Right cardiac atrium (tissue), 5 donors: ENCODE measurements at regions not wholly inside any gene's neighbourhood (a gene's known extent, or its start where the extent isn't known, plus 50 kb on each side); places are given as distances from the start of the nearest gene placed in this dataset.
A peak's percentile ranks its signal among the peaks of the same experiment; 100 is the strongest.

Experiments
- ATAC-seq, 2 donors: fragments of 200-7000 bp; cut with Tn5 transposase; one replicate each; pipeline versions ENCODE4 v1.8.0 to v1.9.1; 2020; ENCODE audit warnings: moderate library complexity in 2 of 2, mild to moderate bottlenecking in 1 of 2
- DNase-seq, 3 donors: peaks; one replicate each; pipeline ENCODE4 v3.0.0-alpha.2; 2020
- H3K27ac ChIP-seq: one replicate; pipeline ENCODE4 v1.5.1; 2013; ENCODE audit warnings: mild to moderate bottlenecking, low read length, control low read depth, moderate library complexity
- H3K27me3 ChIP-seq: one replicate; pipeline ENCODE4 v1.6.1; 2013; ENCODE audit not compliant: control insufficient read depth, insufficient read depth
- H3K4me1 ChIP-seq: one replicate; pipeline ENCODE4 v1.6.1; 2013; ENCODE audit warnings: low read length; ENCODE audit not compliant: control insufficient read depth, insufficient read depth
- H3K4me3 ChIP-seq: one replicate; pipeline ENCODE4 v1.5.1; 2013; ENCODE audit warnings: low read length, control low read depth
- H3K9me3 ChIP-seq: one replicate; pipeline ENCODE4 v1.6.1; 2013; ENCODE audit warnings: low read length; ENCODE audit not compliant: control insufficient read depth
- WGBS: extraction: QIAGEN DNeasy Blood & Tissue Kit; methylation state at CpG from one replicate; pipeline ENCODE4 v1.1.7; 2013; 5-methylcytosine and 5-hydroxymethylcytosine counted together
- intact Hi-C, 4 donors: fragments of 100-400 bp; cut with DNase I; formaldehyde crosslinking; loops; one replicate each; pipeline versions ENCODE4 v1.11.0 to v1.14.0; 2022 to 2023
- donor health status: healthy with polysubstance abuse.
- donor health status: DM: no; HTN: yes; CAD: no.
- donor health status: DM: no; HTN: no; CAD: no.
- donor health status: DM: no; HTN: yes; CAD: no; lungs with severe emphysema.
- donor health status: DM: yes; HTN: yes; CAD: no.

- Histone ChIP-seq H3K27me3 (no peaks in the 10 kb centered on the region), H3K4me3 (no peak overlapping the region), H3K9me3 (no peaks in the 10 kb centered on the region), H3K27ac (no peak overlapping the region), H3K4me1 (no peaks in the 10 kb centered on the region)
- ATAC-seq, result no peak
- intact Hi-C loops, result loop anchor here in 1 of 4 donors (5.0 to 10.0 kb wide), 2 partner anchors 377 to 875 kb away; partner anchors contain the start of gene SGCD
- DNase-seq, result no peak
- WGBS, result 83% methylated on average over 4 of the region's 4 CpGs
These were observed 379.4 kb upstream of the SGCD start for GRCh38 chr5:155947394-155948062.

GRCh38 chr5:155948576-155948975 is 378.4 kb upstream of the SGCD start:
- Histone ChIP-seq H3K27me3 (no peaks in the 10 kb centered on the region), H3K9me3 (no peaks in the 10 kb centered on the region), H3K4me1 (no peaks in the 10 kb centered on the region), H3K27ac (no peak overlapping the region), H3K4me3 (no peak overlapping the region)
- no peak for DNase-seq
- 78% methylated on average over 3 of the region's 3 CpGs for WGBS
- ATAC-seq, result no peak
- intact Hi-C loops, result loop anchor here in 1 of 4 donors (5.0 to 10.0 kb wide), 2 partner anchors 376 to 874 kb away; partner anchors contain the start of gene SGCD

GRCh38 chr5:155952486-155953089 is 374.4 kb upstream of the SGCD start:
- intact Hi-C loops, result loop anchor here in 1 of 4 donors (10.0 kb wide), 1 partner anchor 872 kb away; no protein-coding TSS in a partner anchor
- no peaks in the 10 kb centered on the region for H3K4me1 ChIP-seq
- no peaks in the 10 kb centered on the region for H3K9me3 ChIP-seq
- H3K27ac ChIP-seq, result no peak overlapping the region
- no peak for DNase-seq
- no peak for ATAC-seq
- H3K27me3 ChIP-seq, result no peaks in the 10 kb centered on the region
- no peak overlapping the region for H3K4me3 ChIP-seq
- 36% methylated on average over 7 of the region's 7 CpGs for WGBS

- H3K9me3 ChIP-seq, result no peaks in the 10 kb centered on the region
- ATAC-seq (peak; percentile 38 to 46), DNase-seq (peak in 1 of 3 donors; percentile 38)
- no peaks in the 10 kb centered on the region for H3K4me1 ChIP-seq
- H3K4me3 ChIP-seq, result no peak overlapping the region
- no peaks in the 10 kb centered on the region for H3K27me3 ChIP-seq
- 49% methylated on average over 1 of the region's 1 CpG for WGBS
- no peak overlapping the region for H3K27ac ChIP-seq
- intact Hi-C loops, result loop anchor here in 1 of 4 donors (10.0 kb wide), 1 partner anchor 871 kb away; no protein-coding TSS in a partner anchor
These were observed 373.6 kb upstream of the SGCD start for GRCh38 chr5:155953335-155953734.

- DNase-seq, result no peak
- ATAC-seq, result no peak
- H3K4me1 ChIP-seq, result no peaks in the 10 kb centered on the region
- no peaks in the 10 kb centered on the region for H3K27me3 ChIP-seq
- no peak overlapping the region for H3K27ac ChIP-seq
- H3K4me3 ChIP-seq, result no peak overlapping the region
- intact Hi-C loops, result loop anchor here in 1 of 4 donors (10.0 kb wide), 1 partner anchor 870 kb away; no protein-coding TSS in a partner anchor
- WGBS, result 68% methylated on average over 6 of the region's 6 CpGs
- no peaks in the 10 kb centered on the region for H3K9me3 ChIP-seq
These were observed 372.1 kb upstream of the SGCD start for GRCh38 chr5:155954701-155955445.

GRCh38 chr5:155957884-155958283 is 369.1 kb upstream of the SGCD start:
- Histone ChIP-seq H3K27ac (no peak overlapping the region), H3K4me3 (no peak overlapping the region), H3K4me1 (no peaks in the 10 kb centered on the region), H3K27me3 (no peaks in the 10 kb centered on the region), H3K9me3 (no peaks in the 10 kb centered on the region)
- no peak for DNase-seq
- WGBS, result 80% methylated on average over 3 of the region's 3 CpGs
- ATAC-seq, result no peak
- intact Hi-C loops, result loop anchor here in 1 of 4 donors (10.0 kb wide), 1 partner anchor 867 kb away; no protein-coding TSS in a partner anchor

- Histone ChIP-seq H3K27me3 (no peaks in the 10 kb centered on the region), H3K27ac (no peak overlapping the region), H3K9me3 (no peaks in the 10 kb centered on the region), H3K4me1 (no peaks in the 10 kb centered on the region), H3K4me3 (no peak overlapping the region)
- no peak for DNase-seq
- 54% methylated on average over 2 of the region's 2 CpGs for WGBS
- intact Hi-C loops, result loop anchor here in 1 of 4 donors (10.0 kb wide), 1 partner anchor 866 kb away; no protein-coding TSS in a partner anchor
- ATAC-seq, result peak in 1 of 2 donors; percentile 29
These were observed 367.9 kb upstream of the SGCD start for GRCh38 chr5:155959082-155959481.

- DNase-seq, result no peak
- Histone ChIP-seq H3K9me3 (no peaks in the 10 kb centered on the region), H3K4me1 (no peaks in the 10 kb centered on the region), H3K27me3 (no peaks in the 10 kb centered on the region), H3K27ac (no peak overlapping the region), H3K4me3 (no peak overlapping the region)
- no peak for ATAC-seq
- intact Hi-C loops, result no loop called here
- WGBS, result 88% methylated on average over 3 of the region's 3 CpGs
These were observed 366.8 kb upstream of the SGCD start for GRCh38 chr5:155960177-155960576.

- no peaks in the 10 kb centered on the region for H3K4me1 ChIP-seq
- no peak for DNase-seq
- ATAC-seq, result no peak
- 80% methylated on average over 5 of the region's 5 CpGs for WGBS
- H3K9me3 ChIP-seq, result no peaks in the 10 kb centered on the region
- H3K27ac ChIP-seq, result no peak overlapping the region
- intact Hi-C loops, result no loop called here
- no peak overlapping the region for H3K4me3 ChIP-seq
- no peaks in the 10 kb centered on the region for H3K27me3 ChIP-seq
These were observed 357.4 kb upstream of the SGCD start for GRCh38 chr5:155969537-155969936.

- no peak for DNase-seq
- WGBS, result 95% methylated on average over 2 of the region's 2 CpGs
- H3K4me1 ChIP-seq, result no peaks in the 10 kb centered on the region
- no peak overlapping the region for H3K4me3 ChIP-seq
- intact Hi-C loops, result no loop called here
- H3K27ac ChIP-seq, result no peak overlapping the region
- ATAC-seq, result no peak
- no peaks in the 10 kb centered on the region for H3K27me3 ChIP-seq
- H3K9me3 ChIP-seq, result no peaks in the 10 kb centered on the region
These were observed 352.6 kb upstream of the SGCD start for GRCh38 chr5:155974369-155974768.

- Histone ChIP-seq H3K9me3 (no peaks in the 10 kb centered on the region), H3K4me1 (no peaks in the 10 kb centered on the region), H3K27me3 (no peaks in the 10 kb centered on the region), H3K27ac (no peak overlapping the region), H3K4me3 (no peak overlapping the region)
- WGBS, result 35% methylated on average over 3 of the region's 3 CpGs
- intact Hi-C loops, result no loop called here
- no peak for DNase-seq
- ATAC-seq, result peak; percentile 71 to 79
These were observed 348.1 kb upstream of the SGCD start for GRCh38 chr5:155978850-155979249.
